Kidney epithelial cell (primary cell): ENCODE measurements at regions not wholly inside any gene's neighbourhood (a gene's known extent, or its start where the extent isn't known, plus 50 kb on each side); places are given as distances from the start of the nearest gene placed in this dataset.
A peak's percentile ranks its signal among the peaks of the same experiment; 100 is the strongest.

Experiments used
- DNase-seq: peaks from one replicate; pipeline ENCODE4 v3.0.0-alpha.2; 2010; ENCODE audit warnings: low read depth
- H3K27me3 ChIP-seq: 2 replicates; pipeline ENCODE4 v1.6.0; 2011; ENCODE audit warnings: low read length; ENCODE audit not compliant: control insufficient read depth, insufficient read depth
- H3K36me3 ChIP-seq: 2 replicates; pipeline ENCODE4 v1.5.1; 2011; ENCODE audit warnings: low read length; ENCODE audit not compliant: control insufficient read depth, insufficient read depth
- H3K4me3 ChIP-seq: 2 replicates; pipeline ENCODE4 v1.5.1; 2011; ENCODE audit warnings: low read depth, mild to moderate bottlenecking, control low read depth, low read length
- TF ChIP-seq, protein P1 (sequence below): IDR thresholded peaks from 2 replicates; pipeline ENCODE4 v1.5.1; 2011; ENCODE audit warnings: mild to moderate bottlenecking, moderate library complexity, low read length, control low read depth, inconsistent platforms; ENCODE audit not compliant: insufficient read depth, poor library complexity, severe bottlenecking

DNA sequence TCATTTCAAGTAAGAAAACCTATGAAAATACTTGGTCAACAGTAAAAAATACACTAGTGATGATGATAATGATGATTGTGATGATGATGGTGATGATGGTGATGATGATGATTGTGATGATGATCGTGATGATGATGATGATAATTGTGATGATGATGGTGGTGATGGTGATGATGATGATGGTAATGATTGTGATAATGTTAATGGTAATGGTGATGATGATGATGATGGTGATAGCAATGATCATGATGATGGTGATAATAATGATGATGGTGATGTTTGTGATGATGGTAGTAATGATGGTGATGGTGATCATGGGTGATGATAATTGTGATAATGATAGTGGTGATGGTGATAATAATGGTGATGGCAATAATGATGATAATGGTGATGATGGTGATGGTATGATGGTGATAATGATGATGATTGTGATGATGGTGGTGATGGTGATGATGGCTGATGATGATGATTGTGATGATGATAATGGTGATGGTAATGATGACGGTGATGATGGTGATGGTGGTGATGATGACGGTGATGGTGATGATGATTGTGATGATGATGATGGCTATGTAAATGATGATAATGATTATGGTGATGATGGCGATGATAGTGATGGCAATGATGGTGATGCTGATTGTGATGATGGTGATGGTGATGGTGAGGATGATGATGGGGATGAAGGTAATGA, 62.1 kb downstream of the VCX3A start:
- TF ChIP-seq, protein P1, sequence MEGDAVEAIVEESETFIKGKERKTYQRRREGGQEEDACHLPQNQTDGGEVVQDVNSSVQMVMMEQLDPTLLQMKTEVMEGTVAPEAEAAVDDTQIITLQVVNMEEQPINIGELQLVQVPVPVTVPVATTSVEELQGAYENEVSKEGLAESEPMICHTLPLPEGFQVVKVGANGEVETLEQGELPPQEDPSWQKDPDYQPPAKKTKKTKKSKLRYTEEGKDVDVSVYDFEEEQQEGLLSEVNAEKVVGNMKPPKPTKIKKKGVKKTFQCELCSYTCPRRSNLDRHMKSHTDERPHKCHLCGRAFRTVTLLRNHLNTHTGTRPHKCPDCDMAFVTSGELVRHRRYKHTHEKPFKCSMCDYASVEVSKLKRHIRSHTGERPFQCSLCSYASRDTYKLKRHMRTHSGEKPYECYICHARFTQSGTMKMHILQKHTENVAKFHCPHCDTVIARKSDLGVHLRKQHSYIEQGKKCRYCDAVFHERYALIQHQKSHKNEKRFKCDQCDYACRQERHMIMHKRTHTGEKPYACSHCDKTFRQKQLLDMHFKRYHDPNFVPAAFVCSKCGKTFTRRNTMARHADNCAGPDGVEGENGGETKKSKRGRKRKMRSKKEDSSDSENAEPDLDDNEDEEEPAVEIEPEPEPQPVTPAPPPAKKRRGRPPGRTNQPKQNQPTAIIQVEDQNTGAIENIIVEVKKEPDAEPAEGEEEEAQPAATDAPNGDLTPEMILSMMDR: no peak
- H3K27me3 ChIP-seq: no peaks in the 10 kb centered on the region
- H3K4me3 ChIP-seq: no peak overlapping the region
- DNase-seq: no peak
- H3K36me3 ChIP-seq: no peaks in the 10 kb centered on the region

DNA sequence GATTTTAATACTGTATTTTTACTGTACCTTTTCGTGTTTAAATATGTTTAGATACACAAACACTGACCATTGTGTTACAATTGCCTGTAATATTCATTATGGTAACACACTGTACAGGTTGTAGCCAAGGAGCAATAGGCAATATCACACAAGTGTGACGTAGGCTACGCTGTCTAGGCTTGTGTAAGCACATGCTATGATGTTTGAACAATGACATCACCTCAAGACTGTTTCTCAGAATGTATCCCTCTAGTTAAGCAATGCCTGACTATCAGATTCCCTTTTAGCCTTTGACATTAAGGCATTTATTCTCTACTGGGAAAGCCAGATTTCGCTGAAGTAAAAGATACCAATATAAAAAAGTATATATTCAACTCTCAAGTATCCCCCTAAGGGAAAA, 66.2 kb downstream of the VCX3A start:
- Histone ChIP-seq H3K27me3 (no peaks in the 10 kb centered on the region), H3K36me3 (no peaks in the 10 kb centered on the region), H3K4me3 (no peak overlapping the region)
- TF ChIP-seq, protein P1: no peak
- DNase-seq: no peak

DNA sequence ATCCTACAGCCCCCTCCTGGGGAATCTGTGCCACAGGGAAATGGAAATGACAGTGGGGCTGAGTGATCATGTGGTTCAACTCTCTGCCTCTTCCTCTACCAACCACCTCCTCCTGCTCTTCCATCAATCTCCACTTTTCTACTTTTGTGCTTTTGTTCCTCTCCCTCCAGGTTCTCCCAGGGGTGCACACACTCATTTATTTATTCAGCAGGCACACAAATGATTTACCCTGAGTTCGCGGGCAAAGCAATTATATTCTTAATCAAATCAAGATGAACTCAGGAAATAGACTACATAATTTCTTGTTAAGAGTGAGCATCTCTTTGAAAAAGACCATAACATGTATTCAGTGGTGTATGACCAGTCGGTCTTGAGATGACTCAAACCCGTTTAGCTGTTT, 69.2 kb downstream of the VCX3A start:
- no peak overlapping the region for H3K4me3 ChIP-seq
- no peaks in the 10 kb centered on the region for H3K36me3 ChIP-seq
- no peak for DNase-seq
- no peaks in the 10 kb centered on the region for H3K27me3 ChIP-seq
- TF ChIP-seq, protein P1: no peak

DNA sequence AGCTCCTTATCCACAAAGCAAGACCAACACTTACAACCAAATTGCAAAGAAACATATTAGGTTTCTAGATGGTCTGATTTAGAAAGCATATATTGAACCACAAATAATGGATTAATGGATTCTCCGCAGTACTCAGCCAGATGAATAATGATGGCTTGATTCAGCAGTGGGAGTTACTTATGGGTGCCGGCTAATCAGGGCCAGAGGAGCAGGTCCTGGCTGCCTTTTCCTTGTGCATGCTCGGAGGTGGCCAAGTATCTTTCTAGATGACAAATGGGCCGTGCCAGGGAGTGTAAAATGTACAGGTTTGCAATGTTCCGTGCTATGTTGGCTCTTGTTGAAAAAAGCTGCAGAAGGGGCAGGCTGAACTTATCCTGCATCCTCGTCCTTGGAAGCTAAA, 70.2 kb downstream of the VCX3A start:
- Histone ChIP-seq H3K4me3 (no peak overlapping the region), H3K27me3 (no peaks in the 10 kb centered on the region), H3K36me3 (no peaks in the 10 kb centered on the region)
- DNase-seq: no peak
- TF ChIP-seq, protein P1: no peak

DNA sequence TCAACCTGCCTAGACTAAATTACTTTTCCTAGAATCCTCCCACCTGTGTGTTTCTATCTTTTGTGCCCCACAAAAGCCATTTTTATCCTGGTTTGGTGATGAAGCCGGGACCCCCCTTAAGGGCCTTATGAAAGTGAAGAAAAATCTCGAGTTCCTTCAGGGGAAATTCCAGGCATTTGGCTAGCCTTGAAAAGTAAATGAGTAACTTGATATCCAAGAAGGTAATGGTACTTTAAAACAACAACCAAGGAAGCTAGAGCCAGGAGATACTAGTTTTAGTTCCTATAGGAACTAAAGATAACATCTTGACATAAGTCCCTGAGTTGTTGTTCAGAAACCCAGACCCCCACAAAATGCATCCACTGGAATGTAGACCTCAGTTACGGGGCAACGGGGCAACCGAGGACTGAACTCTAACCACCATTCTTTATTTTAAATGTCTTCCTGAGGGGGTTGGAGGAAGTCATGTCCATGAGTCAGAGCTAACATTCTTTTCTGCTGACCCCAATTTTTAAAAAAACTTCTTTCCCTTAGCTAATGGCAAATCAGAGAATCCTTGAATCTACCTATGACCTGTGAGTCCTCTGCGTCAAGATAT, 73.9 kb downstream of the VCX3A start:
- TF ChIP-seq, protein P1: no peak
- Histone ChIP-seq H3K36me3 (no peaks in the 10 kb centered on the region), H3K27me3 (no peaks in the 10 kb centered on the region), H3K4me3 (no peak overlapping the region)
- DNase-seq: peak; percentile 52

DNA sequence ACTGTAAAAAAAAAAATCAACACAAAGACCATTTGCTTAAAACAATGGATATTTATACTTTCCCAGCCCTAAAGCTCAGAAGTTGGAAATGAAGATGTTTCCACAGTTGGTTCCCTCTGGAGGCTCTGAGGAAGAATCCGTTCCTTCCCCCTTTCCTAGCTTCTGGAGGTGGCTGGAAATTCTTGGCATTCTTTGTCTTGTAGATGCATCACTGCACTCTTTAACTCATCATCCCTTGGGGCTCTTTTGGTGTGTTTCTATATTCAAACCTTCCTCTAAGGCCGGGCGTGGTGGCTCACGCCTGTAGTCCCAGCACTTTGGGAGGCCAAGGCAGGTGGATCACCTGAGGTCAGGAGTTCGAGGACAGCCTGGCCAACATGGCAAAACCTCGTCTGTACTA, 78.7 kb downstream of the VCX3A start:
- no peak for DNase-seq
- no peaks in the 10 kb centered on the region for H3K36me3 ChIP-seq
- H3K27me3 ChIP-seq: no peaks in the 10 kb centered on the region
- H3K4me3 ChIP-seq: no peak overlapping the region
- TF ChIP-seq, protein P1: no peak
